KBM-7 (cell line): ENCODE measurements at regions not wholly inside any gene's neighbourhood (a gene's known extent, or its start where the extent isn't known, plus 50 kb on each side); places are given as distances from the start of the nearest gene placed in this dataset.

ENCODE experiments used
- DNase-seq: peaks from one replicate; pipeline ENCODE4 v3.0.0-alpha.2; 2015
- in situ Hi-C: fragments of 300-500 bp; cut with MboI; formaldehyde crosslinking; loops from 2 replicates; pipeline ENCODE4 v1.14.3; 2020; ENCODE audit warnings: low sequenced_read_pairs, low pct_unique_long_range_greater_than_20kb, mixed read lengths

GRCh38 chr12:132410296-132410625 lies 79.7 kb upstream of the FBRSL1 start:
- in situ Hi-C loops = loop anchor here (10.0 kb wide), 1 partner anchor 125 kb away; no protein-coding TSS in a partner anchor
- no peak for DNase-seq

GRCh38 chr12:132409495-132410295 lies 80.3 kb upstream of the FBRSL1 start:
- in situ Hi-C loops = loop anchor here (10.0 kb wide), 1 partner anchor 125 kb away; no protein-coding TSS in a partner anchor

GRCh38 chr12:132408626-132409494 lies 79.5 kb upstream of the GALNT9 start:
- no peak for DNase-seq
- in situ Hi-C loops = no loop called here

More at GRCh38 chr12:132409495-132410295, 80.3 kb upstream of the FBRSL1 start:
- no peak for DNase-seq

GRCh38 chr12:132407992-132408391 lies 78.6 kb upstream of the GALNT9 start:
- in situ Hi-C loops = no loop called here

GRCh38 chr12:132407451-132407961 lies 78.1 kb upstream of the GALNT9 start:
- DNase-seq = no peak
- in situ Hi-C loops = no loop called here

More at GRCh38 chr12:132407992-132408391, 78.6 kb upstream of the GALNT9 start:
- DNase-seq = no peak

GRCh38 chr12:132406493-132407450 lies 77.4 kb upstream of the GALNT9 start:
- in situ Hi-C loops = no loop called here
- DNase-seq = no peak

- DNase-seq = no peak
- in situ Hi-C loops = no loop called here
These were observed 76.4 kb upstream of the GALNT9 start for GRCh38 chr12:132405742-132406251.

GRCh38 chr12:132404951-132405741 lies 75.8 kb upstream of the GALNT9 start:
- no peak for DNase-seq
- in situ Hi-C loops = no loop called here

GRCh38 chr12:132404435-132404855 lies 75.1 kb upstream of the GALNT9 start:
- no peak for DNase-seq
- in situ Hi-C loops = no loop called here

GRCh38 chr12:132403636-132404434 lies 74.4 kb upstream of the GALNT9 start:
- no peak for DNase-seq
- in situ Hi-C loops = no loop called here

- no peak for DNase-seq
- in situ Hi-C loops = no loop called here
These were observed 73.5 kb upstream of the GALNT9 start for GRCh38 chr12:132402831-132403416.

- in situ Hi-C loops = no loop called here
- no peak for DNase-seq
These were observed 72.6 kb upstream of the GALNT9 start for GRCh38 chr12:132401982-132402381.

GRCh38 chr12:132400011-132400641 lies 70.7 kb upstream of the GALNT9 start:
- in situ Hi-C loops = no loop called here
- DNase-seq = no peak

GRCh38 chr12:132399092-132400010 lies 70.0 kb upstream of the GALNT9 start:
- in situ Hi-C loops = no loop called here
- no peak for DNase-seq

- in situ Hi-C loops = no loop called here
- no peak for DNase-seq
These were observed 69.1 kb upstream of the GALNT9 start for GRCh38 chr12:132398386-132398991.
